ENCODE measurements at regions not wholly inside any gene's neighbourhood (a gene's known extent, or its start where the extent isn't known, plus 50 kb on each side); places are given as distances from the start of the nearest gene placed in this dataset.

GRCh38 chr15:99504823-99505551, 60.8 kb upstream of the MEF2A start:
- POLR2A ChIA-PET = no interaction called here
- CTCF ChIA-PET = interaction anchor here (1.8 kb wide), 1 partner anchor 199 kb away, joined by 7 read pairs; no protein-coding TSS in a partner anchor

DNA sequence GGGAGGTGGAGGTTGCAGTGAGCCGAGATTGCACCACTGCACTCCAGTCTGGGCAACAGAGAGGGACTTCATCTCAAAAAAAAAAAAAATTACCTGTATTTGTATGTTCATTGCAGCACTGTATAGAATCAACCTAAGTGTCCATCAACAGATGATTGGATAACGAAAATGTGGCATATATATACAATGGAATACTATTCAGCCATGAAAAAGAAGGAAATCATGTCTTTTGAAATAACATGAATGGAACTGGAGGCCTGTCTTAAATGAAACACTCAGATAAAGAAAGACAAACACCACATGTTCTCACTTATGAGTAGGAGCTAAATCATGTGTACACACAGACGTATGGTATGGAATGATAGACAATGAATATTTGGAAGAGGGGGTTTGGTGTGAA, 59.4 kb upstream of the MEF2A start:
- ChIA-PET CTCF (interaction anchor here (0.7 kb wide), 1 partner anchor 1075 kb away, joined by 3 read pairs; no protein-coding TSS in a partner anchor), POLR2A (no interaction called here)

GRCh38 chr15:99507016-99507503, 58.7 kb upstream of the MEF2A start:
- POLR2A ChIA-PET = no interaction called here
- CTCF ChIA-PET = no interaction called here

GRCh38 chr15:99507504-99508310, 58.1 kb upstream of the MEF2A start:
- ChIA-PET CTCF (no interaction called here), POLR2A (no interaction called here)

DNA sequence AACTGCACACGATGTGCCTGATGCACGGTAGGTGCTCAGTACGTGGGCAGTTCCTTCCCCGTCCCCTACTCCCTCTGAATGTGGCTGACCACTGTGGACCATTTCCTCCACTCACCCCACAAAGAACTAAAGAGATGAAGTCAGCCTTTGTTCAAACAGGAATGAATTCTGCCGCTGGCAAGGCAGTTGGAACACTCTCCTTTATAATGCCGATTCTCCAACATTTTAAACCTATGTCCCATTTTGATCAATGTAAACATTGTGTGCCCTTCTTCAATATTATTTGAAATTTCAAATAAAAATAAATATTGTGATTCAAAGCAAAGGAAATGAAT, 57.5 kb upstream of the MEF2A start:
- POLR2A ChIA-PET = no interaction called here
- CTCF ChIA-PET = no interaction called here

- CTCF ChIA-PET = no interaction called here
- POLR2A ChIA-PET = no interaction called here
Measured at GRCh38 chr15:99508852-99509251, 56.9 kb upstream of the MEF2A start.

DNA sequence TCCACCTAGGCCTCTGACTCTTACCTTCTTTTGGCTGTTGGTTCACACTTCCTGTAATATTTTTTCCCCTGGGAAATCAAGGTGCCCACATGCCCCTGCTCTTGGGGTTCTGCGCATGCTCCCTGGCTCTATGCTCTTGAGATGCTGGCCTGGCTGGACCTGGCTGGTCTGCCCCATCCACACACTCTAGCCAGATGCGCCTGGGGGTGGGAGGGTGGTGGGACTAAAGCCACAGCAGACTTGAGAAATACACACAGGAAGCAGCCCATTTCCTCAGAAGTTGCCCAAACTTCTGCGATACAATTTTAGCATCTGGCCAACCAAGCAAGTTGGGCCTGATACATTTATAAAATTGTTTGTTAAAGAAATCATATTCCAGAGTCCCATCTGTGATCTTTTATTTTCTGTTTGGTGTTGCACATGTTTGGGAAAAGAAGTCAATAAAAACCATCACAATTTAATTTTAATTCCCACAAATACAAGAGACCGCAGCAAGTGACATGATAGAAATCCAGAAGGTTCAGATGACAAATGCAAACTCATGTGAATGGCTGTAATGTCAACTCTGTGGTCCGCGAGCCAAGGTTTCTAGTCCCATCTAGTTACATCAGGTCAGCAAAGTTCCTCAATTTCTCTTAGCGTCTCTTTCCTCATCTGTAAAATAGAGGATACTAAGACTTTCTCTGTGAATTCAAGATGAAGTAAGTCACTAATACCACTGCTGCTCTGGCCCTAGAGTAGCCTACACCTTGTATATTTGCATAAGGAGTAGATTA, 55.9 kb upstream of the MEF2A start:
- ChIA-PET POLR2A (no interaction called here), CTCF (no interaction called here)

DNA sequence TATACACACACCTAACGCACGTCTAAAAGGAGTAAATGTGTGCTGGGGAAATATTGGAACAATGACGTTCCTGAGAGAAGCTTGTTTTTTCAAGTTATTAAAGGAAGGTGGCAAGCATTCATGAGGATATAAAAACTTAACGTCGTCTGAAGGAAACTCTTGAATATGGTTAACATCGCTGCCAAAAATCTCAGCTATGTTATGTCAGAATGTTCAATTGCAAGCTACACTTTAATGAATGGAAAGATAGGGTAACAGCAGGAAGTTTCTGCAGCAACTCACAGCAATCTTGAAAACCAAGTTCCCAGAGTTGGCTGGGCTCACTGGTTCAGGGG, 54.3 kb upstream of the MEF2A start:
- CTCF ChIA-PET = no interaction called here
- POLR2A ChIA-PET = no interaction called here

DNA sequence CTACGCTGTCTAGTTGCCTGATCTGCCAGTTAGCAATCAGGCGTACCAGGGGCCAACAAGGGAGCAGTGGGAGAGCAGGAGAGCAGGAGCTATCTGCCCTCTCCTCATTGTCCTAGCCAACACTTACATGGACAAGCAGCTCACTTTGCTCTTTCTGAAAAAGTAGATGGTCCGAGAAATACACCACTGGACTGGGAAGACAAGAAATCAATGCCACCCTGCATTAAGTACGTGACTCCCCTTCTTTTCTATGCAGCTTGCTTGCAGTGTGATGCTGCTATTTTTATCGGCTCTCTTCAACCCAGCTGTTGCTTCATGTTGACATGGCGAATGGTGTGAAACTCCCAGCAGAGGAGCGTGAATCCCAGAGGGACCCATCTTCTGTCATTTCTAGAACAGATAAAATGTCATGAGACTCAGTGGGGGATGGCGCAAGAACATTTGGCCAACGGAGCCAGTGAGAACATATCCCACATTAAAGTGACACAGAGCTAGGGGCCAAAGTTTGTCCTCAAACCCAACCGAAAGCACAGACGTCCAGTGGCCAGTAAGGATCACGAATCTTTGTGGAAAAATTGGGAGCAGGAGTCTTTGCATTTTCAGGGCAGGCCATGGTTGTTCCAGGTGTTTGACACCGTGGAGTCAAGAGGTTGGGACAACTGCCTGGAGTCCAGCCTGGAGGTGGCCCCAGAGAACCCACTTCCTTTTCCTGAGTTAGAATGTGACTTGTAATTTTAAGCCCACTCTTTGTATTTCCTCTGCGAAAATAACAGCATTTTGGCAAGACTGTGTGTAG, 53.7 kb upstream of the MEF2A start:
- ChIA-PET CTCF (no interaction called here), POLR2A (no interaction called here)

DNA sequence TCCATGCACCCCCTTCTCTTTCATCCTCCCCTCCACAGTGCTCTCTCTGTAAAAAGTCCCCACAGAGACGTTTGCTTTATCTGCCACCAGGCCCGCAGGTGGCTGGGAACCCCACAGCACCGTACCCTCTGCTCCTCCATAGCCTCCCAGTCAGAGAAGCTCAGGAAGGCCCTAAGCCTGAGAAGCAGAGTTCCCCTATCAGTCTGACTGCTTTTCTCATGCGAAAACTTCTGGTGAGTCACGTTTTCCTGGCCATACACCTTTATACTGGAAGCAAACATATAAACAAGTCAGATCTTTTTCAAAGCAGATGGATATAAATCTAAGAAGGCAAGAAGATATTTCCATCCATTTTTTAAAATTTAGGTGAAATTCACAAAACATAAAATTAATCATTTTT, 51.5 kb upstream of the MEF2A start:
- POLR2A ChIA-PET = no interaction called here
- CTCF ChIA-PET = interaction anchor here (0.5 kb wide), 1 partner anchor 1672 kb away, joined by 3 read pairs; no protein-coding TSS in a partner anchor

Measured in activated CD8-positive, alpha-beta memory T cell treated with anti-CD3 and anti-CD28 coated beads for 36 hours (primary cell).